CD14-positive monocyte (primary cell): ENCODE measurements at regions not wholly inside any gene's neighbourhood (a gene's known extent, or its start where the extent isn't known, plus 50 kb on each side); places are given as distances from the start of the nearest gene placed in this dataset.

Experiments
- DNase-seq, 3 donors: peaks; one replicate each; pipeline ENCODE4 v3.0.0-alpha.2; 2011 to 2022
- H2AFZ ChIP-seq: 2 replicates; pipeline ENCODE4 v1.6.0; 2012; ENCODE audit warnings: mild to moderate bottlenecking, low read depth, low read length, inconsistent platforms; ENCODE audit not compliant: insufficient read depth, poor library complexity, severe bottlenecking
- H3K27ac ChIP-seq, 2 donors: 1 replicate in 1 of 2; 2 replicates in 1 of 2; pipeline ENCODE4 v1.5.1; 2012 to 2013; ENCODE audit warnings: low read length in 2 of 2, control low read depth in 1 of 2, inconsistent platforms in 1 of 2, low read depth in 1 of 2, mild to moderate bottlenecking in 1 of 2
- H3K27me3 ChIP-seq, 2 donors: one replicate each; pipeline versions ENCODE4 v1.6.0 to v1.6.1; 2011 to 2013; ENCODE audit warnings: low read length in 2 of 2; ENCODE audit not compliant: control insufficient read depth in 2 of 2, insufficient read depth in 2 of 2
- H3K36me3 ChIP-seq, 2 donors: replicated peaks in 1 of 2; 1 replicate in 1 of 2; 2 replicates in 1 of 2; pipeline versions ENCODE4 v1.5.1 to v1.6.1; 2012 to 2013; ENCODE audit warnings: low read length in 2 of 2, control low read depth in 1 of 2, inconsistent platforms in 1 of 2, mild to moderate bottlenecking in 1 of 2; ENCODE audit not compliant: insufficient read depth in 2 of 2, control insufficient read depth in 1 of 2
- H3K4me1 ChIP-seq, 2 donors: 1 replicate in 1 of 2; 2 replicates in 1 of 2; pipeline versions ENCODE4 v1.5.1 to v1.6.1; 2012 to 2013; ENCODE audit warnings: low read length in 2 of 2, control low read depth in 1 of 2, inconsistent platforms in 1 of 2, mild to moderate bottlenecking in 1 of 2, moderate library complexity in 1 of 2; ENCODE audit not compliant: insufficient read depth in 2 of 2, control insufficient read depth in 1 of 2
- H3K4me2 ChIP-seq: replicated peaks from 2 replicates; pipeline ENCODE3; 2012; ENCODE audit warnings: low read length, moderate library complexity, mild to moderate bottlenecking; ENCODE audit not compliant: poor library complexity, severe bottlenecking; ENCODE audit errors: extremely low read depth
- H3K4me3 ChIP-seq, 3 experiments: fragments of 200-600 bp in 1 of 3; sonication (generic) in 1 of 3; replicated peaks in 1 of 3; 1 replicate in 2 of 3; 2 replicates in 1 of 3; pipeline ENCODE4 v1.5.1; 2011 to 2013; ENCODE audit warnings: low read length in 3 of 3, mild to moderate bottlenecking in 3 of 3, control low read depth in 2 of 3, low read depth in 2 of 3, inconsistent platforms in 1 of 3, moderate library complexity in 1 of 3
- H3K79me2 ChIP-seq: 2 replicates; pipeline ENCODE4 v1.6.0; 2012; ENCODE audit warnings: mild to moderate bottlenecking, control low read depth, inconsistent platforms, low read length, moderate library complexity; ENCODE audit not compliant: insufficient read depth
- H3K9ac ChIP-seq: 2 replicates; pipeline ENCODE4 v1.6.0; 2017; ENCODE audit warnings: low read length, mild to moderate bottlenecking; ENCODE audit not compliant: insufficient read depth, poor library complexity, severe bottlenecking
- H3K9me3 ChIP-seq, 2 donors: replicated peaks in 1 of 2; 1 replicate in 1 of 2; 2 replicates in 1 of 2; pipeline versions ENCODE4 v1.5.1 to v1.6.1; 2012 to 2013; ENCODE audit warnings: low read length in 2 of 2, control low read depth in 1 of 2; ENCODE audit not compliant: control insufficient read depth in 1 of 2, insufficient read depth in 1 of 2
- H4K20me1 ChIP-seq: 2 replicates; pipeline ENCODE4 v1.6.0; 2012; ENCODE audit warnings: mild to moderate bottlenecking, low read length, control low read depth, moderate library complexity; ENCODE audit not compliant: insufficient read depth
- H3K27ac Mint-ChIP-seq, 7 donors: one replicate each; pipeline ENCODE4 v1.8.0; 2020; ENCODE audit warnings: mild to moderate bottlenecking in 7 of 7, mixed read lengths in 7 of 7, moderate library complexity in 6 of 7, inconsistent platforms in 2 of 7
- H3K27me3 Mint-ChIP-seq, 3 donors: one replicate each; pipeline ENCODE4 v1.8.0; 2021 to 2022; ENCODE audit warnings: low read depth in 3 of 3, mild to moderate bottlenecking in 3 of 3, mixed read lengths in 3 of 3, moderate library complexity in 3 of 3, inconsistent platforms in 1 of 3
- H3K36me3 Mint-ChIP-seq, 2 donors: one replicate each; pipeline ENCODE4 v1.8.0; 2020; ENCODE audit warnings: mixed read lengths in 2 of 2, inconsistent platforms in 1 of 2, mild to moderate bottlenecking in 1 of 2
- H3K4me1 Mint-ChIP-seq: one replicate; pipeline ENCODE4 v1.8.0; 2020; ENCODE audit warnings: mild to moderate bottlenecking, mixed read lengths
- H3K4me3 Mint-ChIP-seq, 2 donors: one replicate each; pipeline ENCODE4 v1.8.0; 2020; ENCODE audit warnings: mild to moderate bottlenecking in 2 of 2, mixed read lengths in 2 of 2, moderate library complexity in 1 of 2
- H3K9me3 Mint-ChIP-seq, 7 donors: one replicate each; pipeline ENCODE4 v1.8.0; 2020 to 2022; ENCODE audit warnings: mixed read lengths in 7 of 7, mild to moderate bottlenecking in 6 of 7, moderate library complexity in 6 of 7, inconsistent platforms in 2 of 7
- WGBS: methylation state at CpG from one replicate; pipeline ENCODE4 v1.1.5; 2013; ENCODE audit warnings: missing lambda C conversion rate; ENCODE audit not compliant: insufficient coverage; 5-methylcytosine and 5-hydroxymethylcytosine counted together
- intact Hi-C, 2 donors: fragments of 100-400 bp; cut with micrococcal nuclease; formaldehyde crosslinking; loops; one replicate each; pipeline versions ENCODE4 v1.15.0 to v1.15.1; 2023
- TF ChIP-seq, protein P1 (sequence below): fragments of 200-600 bp; IDR thresholded peaks from one replicate; pipeline ENCODE4 v1.8.0; 2022; ENCODE audit warnings: antibody characterized with exemption, mild to moderate bottlenecking

DNA sequence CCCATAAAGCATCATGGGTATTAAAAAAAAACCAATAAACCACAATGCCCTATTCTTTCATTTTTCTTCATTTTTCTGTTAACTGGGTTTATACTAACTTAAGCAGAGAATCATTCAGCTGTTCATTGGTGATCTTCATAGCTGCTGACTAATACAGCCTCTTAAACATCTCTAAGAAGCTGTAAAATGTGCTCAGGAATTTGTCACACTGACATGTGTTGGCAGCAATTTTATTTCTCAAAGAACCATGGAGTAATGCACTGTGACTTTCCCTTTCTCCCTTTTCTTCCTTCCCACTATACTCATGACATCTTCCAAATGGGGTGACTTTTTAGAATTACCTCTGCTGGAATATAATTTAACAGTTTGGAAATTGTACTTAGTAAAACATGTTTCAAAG, 315.4 kb downstream of the ANTXR2 start:
- Histone ChIP-seq H3K9me3 (no peaks in the 10 kb centered on the region), H3K27ac (no peak overlapping the region), H4K20me1 (no peaks in the 10 kb centered on the region), H3K36me3 (no peaks in the 10 kb centered on the region), H3K79me2 (no peaks in the 10 kb centered on the region), H3K4me1 (no peaks in the 10 kb centered on the region), H2AFZ (no peak overlapping the region), H3K27me3 (no peaks in the 10 kb centered on the region), H3K9ac (no peak overlapping the region), H3K4me2 (no peak overlapping the region), H3K4me3 (no peak overlapping the region)
- TF ChIP-seq, protein P1, sequence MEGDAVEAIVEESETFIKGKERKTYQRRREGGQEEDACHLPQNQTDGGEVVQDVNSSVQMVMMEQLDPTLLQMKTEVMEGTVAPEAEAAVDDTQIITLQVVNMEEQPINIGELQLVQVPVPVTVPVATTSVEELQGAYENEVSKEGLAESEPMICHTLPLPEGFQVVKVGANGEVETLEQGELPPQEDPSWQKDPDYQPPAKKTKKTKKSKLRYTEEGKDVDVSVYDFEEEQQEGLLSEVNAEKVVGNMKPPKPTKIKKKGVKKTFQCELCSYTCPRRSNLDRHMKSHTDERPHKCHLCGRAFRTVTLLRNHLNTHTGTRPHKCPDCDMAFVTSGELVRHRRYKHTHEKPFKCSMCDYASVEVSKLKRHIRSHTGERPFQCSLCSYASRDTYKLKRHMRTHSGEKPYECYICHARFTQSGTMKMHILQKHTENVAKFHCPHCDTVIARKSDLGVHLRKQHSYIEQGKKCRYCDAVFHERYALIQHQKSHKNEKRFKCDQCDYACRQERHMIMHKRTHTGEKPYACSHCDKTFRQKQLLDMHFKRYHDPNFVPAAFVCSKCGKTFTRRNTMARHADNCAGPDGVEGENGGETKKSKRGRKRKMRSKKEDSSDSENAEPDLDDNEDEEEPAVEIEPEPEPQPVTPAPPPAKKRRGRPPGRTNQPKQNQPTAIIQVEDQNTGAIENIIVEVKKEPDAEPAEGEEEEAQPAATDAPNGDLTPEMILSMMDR = no peak
- Mint-ChIP-seq H3K27me3 (no peaks in the 10 kb centered on the region), H3K9me3 (peaks cover 0 to 5% (median 2%) of the 10 kb centered on the region in 7 donors), H3K36me3 (no peaks in the 10 kb centered on the region), H3K4me1 (no peaks in the 10 kb centered on the region), H3K4me3 (no peak overlapping the region), H3K27ac (no peak overlapping the region)
- DNase-seq = no peak
- intact Hi-C loops = no loop called here

DNA sequence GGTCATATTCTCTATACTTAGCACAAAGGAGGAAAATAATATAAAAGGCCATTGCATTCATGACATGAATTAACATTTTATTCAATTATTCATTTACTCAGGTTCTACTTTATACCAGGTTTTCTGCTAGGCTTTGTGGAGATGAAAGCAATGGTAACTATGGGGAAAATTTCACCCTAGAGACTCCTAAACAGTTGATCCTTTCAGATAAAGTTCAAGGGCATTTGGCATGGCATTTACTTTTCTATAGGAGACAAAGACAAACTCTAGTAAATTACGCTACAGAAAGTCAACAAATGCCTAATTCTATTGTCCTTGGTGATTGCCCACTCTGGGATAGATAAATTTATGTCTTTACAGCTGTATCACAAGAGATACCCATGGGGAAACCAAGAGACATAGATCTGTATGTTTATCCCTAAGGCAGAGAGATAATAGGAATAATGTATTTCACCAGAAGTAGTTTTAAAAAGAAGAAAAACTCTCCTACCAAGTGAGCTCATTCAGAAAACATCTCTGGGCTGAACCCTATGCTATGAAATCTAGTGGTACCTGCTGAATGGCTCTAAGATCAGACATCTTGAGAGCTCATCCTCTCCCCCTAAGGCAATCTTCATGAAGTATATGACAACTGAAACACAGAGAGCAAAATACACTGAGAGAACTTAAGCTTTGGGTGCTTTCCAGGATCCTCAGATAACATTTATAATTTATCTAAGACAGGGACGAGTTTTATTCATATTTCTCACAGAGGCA, 316.7 kb downstream of the ANTXR2 start:
- no peak overlapping the region for H3K27ac ChIP-seq
- no peak overlapping the region for H3K27ac Mint-ChIP-seq
- no peaks in the 10 kb centered on the region for H3K4me1 ChIP-seq
- TF ChIP-seq, protein P1 = no peak
- no peaks in the 10 kb centered on the region for H3K9me3 ChIP-seq
- no peaks in the 10 kb centered on the region for H3K27me3 ChIP-seq
- H3K4me3 ChIP-seq = no peak overlapping the region
- no peaks in the 10 kb centered on the region for H3K36me3 ChIP-seq
- H3K79me2 ChIP-seq = no peaks in the 10 kb centered on the region
- WGBS = no CpG with 5 or more reads among the region's 2 CpGs
- no peak overlapping the region for H3K4me3 Mint-ChIP-seq
- H3K4me2 ChIP-seq = no peak overlapping the region
- no peaks in the 10 kb centered on the region for H3K36me3 Mint-ChIP-seq
- H2AFZ ChIP-seq = no peak overlapping the region
- H3K9ac ChIP-seq = no peak overlapping the region
- H3K4me1 Mint-ChIP-seq = no peaks in the 10 kb centered on the region
- H3K27me3 Mint-ChIP-seq = no peaks in the 10 kb centered on the region
- DNase-seq = no peak
- intact Hi-C loops = no loop called here
- peaks cover 0 to 4% (median 0%) of the 10 kb centered on the region in 7 donors for H3K9me3 Mint-ChIP-seq
- H4K20me1 ChIP-seq = no peaks in the 10 kb centered on the region
